ENCODE measurements at regions not wholly inside any gene's neighbourhood (a gene's known extent, or its start where the extent isn't known, plus 50 kb on each side); places are given as distances from the start of the nearest gene placed in this dataset.

GRCh38 chr6:119834418-119834817 is 484.9 kb upstream of the MAN1A1 start:
- Histone ChIP-seq H3K27ac (ENCODE audit: control insufficient read depth, insufficient read depth, low read length) (no peak overlapping the region), H3K4me2 (ENCODE audit: control insufficient read depth, extremely low read depth, insufficient read depth, low read depth, low read length) (no peak overlapping the region), H3K27me3 (ENCODE audit: control insufficient read depth, extremely low read depth, insufficient read depth, low read length) (no peaks in the 10 kb centered on the region), H3K36me3 (ENCODE audit: control insufficient read depth in 2 of 2, extremely low read depth in 1 of 2, insufficient read depth in 2 of 2, low read length in 2 of 2) (no peaks in the 10 kb centered on the region), H3K9ac (ENCODE audit: control insufficient read depth, extremely low read depth, insufficient read depth, low read length) (no peak overlapping the region), H3K4me3 (ENCODE audit: control insufficient read depth in 2 of 3, extremely low read depth in 1 of 3, insufficient read depth in 2 of 3, low read depth in 1 of 3, low read length in 3 of 3) (no peak overlapping the region), H3K9me3 (ENCODE audit: control insufficient read depth, low read depth, low read length) (no peaks in the 10 kb centered on the region), H2AFZ (ENCODE audit: control insufficient read depth, low read length) (no peak overlapping the region), H3K4me1 (ENCODE audit: control insufficient read depth, extremely low read depth, insufficient read depth, low read length) (peaks cover 21% of the 10 kb centered on the region), H4K20me1 (ENCODE audit: control insufficient read depth, extremely low read depth, insufficient read depth, low read length) (no peaks in the 10 kb centered on the region), H3K9me1 (ENCODE audit: control insufficient read depth, extremely low read depth, insufficient read depth, low read length) (no peaks in the 10 kb centered on the region), H3K79me2 (ENCODE audit: control insufficient read depth, insufficient read depth, low read length) (no peaks in the 10 kb centered on the region)
- FAIRE-seq (no peak), DNase-seq (ENCODE audit: low read depth, low spot score) (no peak)
- dilution Hi-C loops (cut with MboI; ENCODE audit: extremely low pct_ligation_motif_present, low sequenced_read_pairs), result no loop called here
- no peak for TF ChIP-seq EZH2 (IDR thresholded peaks at IDR 0.05; ENCODE audit: low read length)
- no peak for TF ChIP-seq CTCF (optimal IDR thresholded peaks at IDR 0.05 in 1 of 3, IDR thresholded peaks at IDR 0.05 in 1 of 3, conservative IDR thresholded peaks at IDR 0.05 in 1 of 3; ENCODE audit: extremely low read depth in 1 of 3, insufficient read depth in 2 of 3, low read length in 3 of 3)

GRCh38 chr6:119832411-119832810 is 482.9 kb upstream of the MAN1A1 start:
- no peak overlapping the region for H3K9ac ChIP-seq (ENCODE audit: control insufficient read depth, extremely low read depth, insufficient read depth, low read length)
- H3K4me1 ChIP-seq (ENCODE audit: control insufficient read depth, extremely low read depth, insufficient read depth, low read length), result peaks cover 29% of the 10 kb centered on the region
- H3K4me2 ChIP-seq (ENCODE audit: control insufficient read depth, extremely low read depth, insufficient read depth, low read depth, low read length), result no peak overlapping the region
- TF ChIP-seq CTCF (optimal IDR thresholded peaks at IDR 0.05 in 1 of 3, IDR thresholded peaks at IDR 0.05 in 1 of 3, conservative IDR thresholded peaks at IDR 0.05 in 1 of 3; ENCODE audit: extremely low read depth in 1 of 3, insufficient read depth in 2 of 3, low read length in 3 of 3) (no peak), EZH2 (IDR thresholded peaks at IDR 0.05; ENCODE audit: low read length) (no peak)
- H3K36me3 ChIP-seq (ENCODE audit: control insufficient read depth in 2 of 2, extremely low read depth in 1 of 2, insufficient read depth in 2 of 2, low read length in 2 of 2), result no peaks in the 10 kb centered on the region
- H3K9me1 ChIP-seq (ENCODE audit: control insufficient read depth, extremely low read depth, insufficient read depth, low read length), result no peaks in the 10 kb centered on the region
- H3K27me3 ChIP-seq (ENCODE audit: control insufficient read depth, extremely low read depth, insufficient read depth, low read length), result no peaks in the 10 kb centered on the region
- no peaks in the 10 kb centered on the region for H3K79me2 ChIP-seq (ENCODE audit: control insufficient read depth, insufficient read depth, low read length)
- no peaks in the 10 kb centered on the region for H3K9me3 ChIP-seq (ENCODE audit: control insufficient read depth, low read depth, low read length)
- no peaks in the 10 kb centered on the region for H4K20me1 ChIP-seq (ENCODE audit: control insufficient read depth, extremely low read depth, insufficient read depth, low read length)
- dilution Hi-C loops (cut with MboI; ENCODE audit: extremely low pct_ligation_motif_present, low sequenced_read_pairs), result no loop called here
- FAIRE-seq (no peak), DNase-seq (ENCODE audit: low read depth, low spot score) (no peak)
- no peak overlapping the region for H2AFZ ChIP-seq (ENCODE audit: control insufficient read depth, low read length)
- no peak overlapping the region for H3K4me3 ChIP-seq (ENCODE audit: control insufficient read depth in 2 of 3, extremely low read depth in 1 of 3, insufficient read depth in 2 of 3, low read depth in 1 of 3, low read length in 3 of 3)
- H3K27ac ChIP-seq (ENCODE audit: control insufficient read depth, insufficient read depth, low read length), result no peak overlapping the region

Measured in keratinocyte (primary cell).